ENCODE measurements at regions not wholly inside any gene's neighbourhood (a gene's known extent, or its start where the extent isn't known, plus 50 kb on each side); places are given as distances from the start of the nearest gene placed in this dataset.

GRCh38 chr12:22971701-22972191, 346.8 kb downstream of the ETNK1 start:
- Histone ChIP-seq H3K9me3 (ENCODE audit: low read length) (no peaks in the 10 kb centered on the region), H3K27ac (ENCODE audit: low read length) (no peak overlapping the region), H3K36me3 (ENCODE audit: insufficient read depth, low read length) (no peaks in the 10 kb centered on the region), H3K4me3 (ENCODE audit: low read length) (no peak overlapping the region), H3K9ac (ENCODE audit: low read length) (no peak overlapping the region), H2AFZ (ENCODE audit: low read depth, low read length) (no peak overlapping the region), H3K79me2 (replicated peaks; ENCODE audit: insufficient read depth, low read length) (no peaks in the 10 kb centered on the region), H3F3A (ENCODE audit: insufficient read depth, low read length, poor library complexity, severe bottlenecking) (no peaks in the 10 kb centered on the region), H3K9me2 (ENCODE audit: insufficient read depth, low read length) (no peaks in the 10 kb centered on the region), H3K4me2 (ENCODE audit: low read length) (no peak overlapping the region), H3K27me3 (ENCODE audit: insufficient read depth, low read depth, low read length) (no peaks in the 10 kb centered on the region), H4K20me1 (ENCODE audit: insufficient read depth) (no peaks in the 10 kb centered on the region)
- TF ChIP-seq MXI1 (conservative IDR thresholded peaks at IDR 0.05; ENCODE audit: poor library complexity, severe bottlenecking): no peak
- no peak for TF ChIP-seq EZH2 (IDR thresholded peaks at IDR 0.05; ENCODE audit: borderline replicate concordance, insufficient read depth, low read length, poor library complexity, severe bottlenecking)
- TF ChIP-seq POLR2AphosphoS5 (IDR thresholded peaks at IDR 0.05): no peak
- no peak for TF ChIP-seq REST (IDR thresholded peaks at IDR 0.05; ENCODE audit: borderline replicate concordance)
- no peak for TF ChIP-seq EP300 (conservative IDR thresholded peaks at IDR 0.05; ENCODE audit: poor library complexity, severe bottlenecking)
- no peak for TF ChIP-seq RAD21 (conservative IDR thresholded peaks at IDR 0.05)
- no peak for TF ChIP-seq TAF1 (IDR thresholded peaks at IDR 0.05; ENCODE audit: low read depth)
- no peak for TF ChIP-seq SMC3 (conservative IDR thresholded peaks at IDR 0.05; ENCODE audit: poor library complexity)
- no peak for TF ChIP-seq CTCF (IDR thresholded peaks at IDR 0.05; ENCODE audit: poor library complexity, severe bottlenecking)

- no peaks in the 10 kb centered on the region for H3K79me2 ChIP-seq (replicated peaks; ENCODE audit: insufficient read depth, low read length)
- H3K9me3 ChIP-seq (ENCODE audit: low read length): no peaks in the 10 kb centered on the region
- H3F3A ChIP-seq (ENCODE audit: insufficient read depth, low read length, poor library complexity, severe bottlenecking): no peaks in the 10 kb centered on the region
- no peak overlapping the region for H3K9ac ChIP-seq (ENCODE audit: low read length)
- H3K27ac ChIP-seq (ENCODE audit: low read length): no peak overlapping the region
- H3K4me2 ChIP-seq (ENCODE audit: low read length): no peak overlapping the region
- no peak overlapping the region for H2AFZ ChIP-seq (ENCODE audit: low read depth, low read length)
- no peaks in the 10 kb centered on the region for H3K9me2 ChIP-seq (ENCODE audit: insufficient read depth, low read length)
- H3K27me3 ChIP-seq (ENCODE audit: insufficient read depth, low read depth, low read length): no peaks in the 10 kb centered on the region
- no peak for TF ChIP-seq TAF1 (IDR thresholded peaks at IDR 0.05; ENCODE audit: low read depth)
- TF ChIP-seq MXI1 (conservative IDR thresholded peaks at IDR 0.05; ENCODE audit: poor library complexity, severe bottlenecking): no peak
- no peak for TF ChIP-seq EZH2 (IDR thresholded peaks at IDR 0.05; ENCODE audit: borderline replicate concordance, insufficient read depth, low read length, poor library complexity, severe bottlenecking)
- TF ChIP-seq REST (IDR thresholded peaks at IDR 0.05; ENCODE audit: borderline replicate concordance): no peak
- TF ChIP-seq EP300 (conservative IDR thresholded peaks at IDR 0.05; ENCODE audit: poor library complexity, severe bottlenecking): no peak
- no peak for TF ChIP-seq SMC3 (conservative IDR thresholded peaks at IDR 0.05; ENCODE audit: poor library complexity)
- TF ChIP-seq RAD21 (conservative IDR thresholded peaks at IDR 0.05): no peak
- no peak for TF ChIP-seq POLR2AphosphoS5 (IDR thresholded peaks at IDR 0.05)
- no peak for TF ChIP-seq CTCF (IDR thresholded peaks at IDR 0.05; ENCODE audit: poor library complexity, severe bottlenecking)
- H3K36me3 ChIP-seq (ENCODE audit: insufficient read depth, low read length): no peaks in the 10 kb centered on the region
- no peak overlapping the region for H3K4me3 ChIP-seq (ENCODE audit: low read length)
- no peaks in the 10 kb centered on the region for H4K20me1 ChIP-seq (ENCODE audit: insufficient read depth)
Measured at GRCh38 chr12:22974865-22975264, 349.9 kb downstream of the ETNK1 start.

All from neural cell (in vitro differentiated cells).